MM.1S (cell line): ENCODE measurements at regions not wholly inside any gene's neighbourhood (a gene's known extent, or its start where the extent isn't known, plus 50 kb on each side); places are given as distances from the start of the nearest gene placed in this dataset.

ENCODE experiments used
- DNase-seq: peaks from one replicate; pipeline ENCODE4 v3.0.0-alpha.2; 2015
- H2AFZ ChIP-seq: fragments of 300-600 bp; sonication (generic); 2 replicates; pipeline ENCODE4 v1.6.0; 2016; ENCODE audit warnings: antibody characterized with exemption, low read length
- H3F3A ChIP-seq: fragments of 300-600 bp; sonication (generic); 2 replicates; pipeline ENCODE4 v1.6.1; 2016; ENCODE audit warnings: mild to moderate bottlenecking, antibody characterized with exemption, low read length, moderate library complexity, mixed read lengths; ENCODE audit not compliant: insufficient read depth
- H3K27ac ChIP-seq: fragments of 300-600 bp; sonication (generic); 2 replicates; pipeline ENCODE4 v1.5.1; 2016; ENCODE audit warnings: mild to moderate bottlenecking, low read length
- H3K27me3 ChIP-seq: fragments of 300-600 bp; sonication (generic); replicated peaks from 2 replicates; pipeline ENCODE4 v1.6.0; 2016; ENCODE audit warnings: low read length; ENCODE audit not compliant: insufficient read depth
- H3K36me3 ChIP-seq: fragments of 300-600 bp; sonication (generic); replicated peaks from 2 replicates; pipeline ENCODE4 v1.6.1; 2016; ENCODE audit warnings: mild to moderate bottlenecking, low read length, mixed read lengths; ENCODE audit not compliant: insufficient read depth
- H3K4me1 ChIP-seq: fragments of 300-600 bp; sonication (generic); 2 replicates; pipeline ENCODE4 v1.6.1; 2016; ENCODE audit warnings: low read length, mixed read lengths
- H3K4me2 ChIP-seq: fragments of 300-600 bp; sonication (generic); 2 replicates; pipeline ENCODE4 v1.6.0; 2016; ENCODE audit warnings: low read depth, low read length
- H3K4me3 ChIP-seq: fragments of 300-600 bp; sonication (generic); 2 replicates; pipeline ENCODE4 v1.5.1; 2016; ENCODE audit warnings: low read length, mixed read lengths
- H3K79me2 ChIP-seq: fragments of 300-600 bp; sonication (generic); 2 replicates; pipeline ENCODE4 v1.6.1; 2016; ENCODE audit warnings: mixed run types, low read length, mixed read lengths
- H3K9ac ChIP-seq: fragments of 300-600 bp; sonication (generic); 2 replicates; pipeline ENCODE4 v1.6.1; 2016; ENCODE audit warnings: low read length, mixed read lengths
- H3K9me2 ChIP-seq: fragments of 300-600 bp; sonication (generic); replicated peaks from 2 replicates; pipeline ENCODE4 v1.6.1; 2016; ENCODE audit warnings: mild to moderate bottlenecking, low read length, mixed read lengths; ENCODE audit not compliant: insufficient read depth
- H3K9me3 ChIP-seq: fragments of 300-600 bp; sonication (generic); replicated peaks from 2 replicates; pipeline ENCODE4 v1.6.1; 2016; ENCODE audit warnings: mild to moderate bottlenecking, low read length, mixed read lengths; ENCODE audit not compliant: insufficient read depth
- H4K20me1 ChIP-seq: fragments of 300-600 bp; sonication (generic); 2 replicates; pipeline ENCODE4 v1.6.1; 2016; ENCODE audit warnings: mild to moderate bottlenecking, low read length, moderate library complexity, mixed read lengths; ENCODE audit not compliant: insufficient read depth
- CTCF ChIP-seq: fragments of 300-600 bp; sonication (generic); IDR thresholded peaks from 2 replicates; pipeline ENCODE4 v1.5.1; 2016; ENCODE audit warnings: antibody characterized with exemption, low read length, mixed read lengths
- EZH2 ChIP-seq: fragments of 300-600 bp; sonication (generic); optimal IDR thresholded peaks from 2 replicates; pipeline ENCODE3; 2017; ENCODE audit warnings: low read depth, mild to moderate bottlenecking, antibody characterized with exemption, low read length, mixed read lengths
- EZH2phosphoT487 ChIP-seq: fragments of 300-600 bp; sonication (generic); IDR thresholded peaks from 2 replicates; pipeline ENCODE4 v1.6.1; 2018; ENCODE audit warnings: antibody characterized with exemption, low read length

- no peak for DNase-seq
- Histone ChIP-seq H3K9me3 (no peaks in the 10 kb centered on the region), H2AFZ (no peak overlapping the region), H3K4me3 (no peak overlapping the region), H3K79me2 (no peaks in the 10 kb centered on the region), H4K20me1 (no peaks in the 10 kb centered on the region), H3K9me2 (no peaks in the 10 kb centered on the region), H3K9ac (no peak overlapping the region), H3K4me2 (no peak overlapping the region), H3K27me3 (peaks cover 44% of the 10 kb centered on the region), H3F3A (no peaks in the 10 kb centered on the region), H3K36me3 (no peaks in the 10 kb centered on the region), H3K4me1 (no peaks in the 10 kb centered on the region), H3K27ac (no peak overlapping the region)
- no peak for TF ChIP-seq EZH2
- TF ChIP-seq EZH2phosphoT487: no peak
- TF ChIP-seq CTCF: no peak
Measured at GRCh38 chr20:57076951-57077350, 189.5 kb downstream of the BMP7 start.

GRCh38 chr20:57078116-57078515, 188.3 kb downstream of the BMP7 start:
- Histone ChIP-seq H3K4me3 (no peak overlapping the region), H3K27me3 (peaks cover 35% of the 10 kb centered on the region), H3K4me1 (no peaks in the 10 kb centered on the region), H3K36me3 (no peaks in the 10 kb centered on the region), H3K27ac (no peak overlapping the region), H3K9me2 (no peaks in the 10 kb centered on the region), H2AFZ (no peak overlapping the region), H3K79me2 (no peaks in the 10 kb centered on the region), H4K20me1 (no peaks in the 10 kb centered on the region), H3K9me3 (no peaks in the 10 kb centered on the region), H3K9ac (no peak overlapping the region), H3K4me2 (no peak overlapping the region), H3F3A (no peaks in the 10 kb centered on the region)
- TF ChIP-seq EZH2phosphoT487 (no peak), EZH2 (no peak), CTCF (no peak)
- DNase-seq: no peak

GRCh38 chr20:57079031-57080005, 187.1 kb downstream of the BMP7 start:
- TF ChIP-seq EZH2phosphoT487: no peak
- TF ChIP-seq EZH2: no peak
- no peak for TF ChIP-seq CTCF
- Histone ChIP-seq H3K27me3 (peaks cover 31% of the 10 kb centered on the region), H3K4me1 (no peaks in the 10 kb centered on the region), H3K9me3 (no peaks in the 10 kb centered on the region), H3K9ac (no peak overlapping the region), H4K20me1 (no peaks in the 10 kb centered on the region), H3K4me3 (no peak overlapping the region), H3K4me2 (no peak overlapping the region), H3K79me2 (no peaks in the 10 kb centered on the region), H3K36me3 (no peaks in the 10 kb centered on the region), H3F3A (no peaks in the 10 kb centered on the region), H3K9me2 (no peaks in the 10 kb centered on the region), H2AFZ (no peak overlapping the region), H3K27ac (no peak overlapping the region)
- DNase-seq: no peak
